AG08396 (cell line): ENCODE measurements at regions not wholly inside any gene's neighbourhood (a gene's known extent, or its start where the extent isn't known, plus 50 kb on each side); places are given as distances from the start of the nearest gene placed in this dataset.
"Not testable (repeated sequence)": the region's sequence is repeated elsewhere in the genome, so short reads cannot be mapped to it uniquely, and the experiment has no call there.

ENCODE experiments used
- DNase-seq: peaks from one replicate; pipeline ENCODE4 v3.0.0; 2012; ENCODE audit warnings: low spot score, mixed read lengths

DNA sequence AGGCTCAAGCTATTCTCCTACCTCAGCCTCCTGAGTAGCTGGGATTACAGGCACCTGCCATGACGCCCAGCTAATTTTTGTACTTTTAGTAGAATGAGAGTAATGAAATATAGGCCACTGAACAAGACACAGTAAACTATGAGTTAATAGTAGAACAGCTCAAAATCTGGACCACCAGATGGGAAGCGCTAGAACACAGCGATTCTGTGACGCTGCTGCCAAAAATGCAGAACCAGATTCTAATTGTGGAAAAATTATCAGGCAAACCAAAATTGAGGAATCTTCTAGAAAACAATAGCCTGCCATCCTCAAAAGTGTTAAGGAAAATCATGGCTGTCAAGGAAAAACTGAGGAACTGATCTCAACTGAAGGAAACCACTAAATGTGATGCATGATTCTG is 111.4 kb upstream of the TIAM1 start:
- no peak for DNase-seq

GRCh38 chr21:31450980-31451379 is 106.9 kb upstream of the TIAM1 start:
- DNase-seq = no peak

- no peak for DNase-seq
These were observed 106.0 kb upstream of the TIAM1 start for GRCh38 chr21:31449921-31450535.

- DNase-seq = no peak
These were observed 104.4 kb upstream of the TIAM1 start for GRCh38 chr21:31448496-31448895.

GRCh38 chr21:31447505-31447904 is 103.4 kb upstream of the TIAM1 start:
- no peak for DNase-seq

DNA sequence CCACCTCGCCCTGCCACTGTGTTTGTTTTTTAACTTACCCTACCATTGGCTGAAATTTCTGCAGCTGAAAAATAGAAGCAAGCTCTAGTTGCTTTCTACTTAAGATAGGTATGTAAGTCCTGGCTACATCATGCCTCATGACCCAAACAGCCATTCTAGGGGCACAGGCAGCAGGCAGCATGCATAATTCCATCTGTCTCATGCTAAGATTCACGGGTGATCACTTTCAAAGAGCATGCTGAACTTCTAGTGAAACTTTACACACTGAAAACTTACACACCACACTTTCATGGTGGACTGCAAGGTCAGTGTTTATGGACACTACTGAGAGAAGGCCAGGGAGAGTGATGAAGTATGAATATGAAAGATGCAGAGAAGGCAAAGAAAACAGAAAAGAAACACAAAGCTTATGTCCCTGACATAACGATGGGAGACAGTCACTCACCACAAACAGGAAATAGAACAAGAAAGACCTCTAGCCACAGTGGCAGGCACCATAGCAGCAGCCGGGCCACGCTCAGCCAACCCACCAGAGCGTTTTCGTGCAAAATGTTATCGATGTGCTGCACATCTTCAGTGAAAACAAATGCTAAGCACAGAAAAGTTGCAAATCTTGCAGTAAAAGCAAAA is 102.3 kb upstream of the TIAM1 start:
- DNase-seq = no peak

DNA sequence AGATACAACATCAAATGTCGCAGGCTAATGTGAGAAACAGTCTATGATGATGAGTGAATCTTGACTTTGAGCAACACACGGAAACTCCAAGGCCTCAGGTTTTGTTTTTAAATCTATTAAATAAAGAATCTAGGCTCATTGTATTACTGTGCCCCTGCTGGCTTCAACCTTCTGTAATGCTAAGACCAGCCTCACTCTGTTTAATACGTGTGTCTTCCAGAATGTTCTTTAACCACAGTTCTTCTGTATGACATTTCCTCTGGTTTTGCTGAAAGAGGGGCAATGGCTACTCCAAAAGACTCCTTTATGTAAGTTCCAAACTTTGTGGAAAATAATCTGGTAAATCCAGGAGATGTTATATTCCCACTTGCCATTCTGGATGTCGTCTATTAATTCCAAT is 101.1 kb upstream of the TIAM1 start:
- no peak for DNase-seq

GRCh38 chr21:31443736-31444521 is 99.9 kb upstream of the TIAM1 start:
- no peak for DNase-seq

GRCh38 chr21:31442339-31442738 is 98.3 kb upstream of the TIAM1 start:
- DNase-seq = no peak

GRCh38 chr21:31429506-31429905 is 85.4 kb upstream of the TIAM1 start:
- DNase-seq = no peak

- no peak for DNase-seq
These were observed 82.3 kb upstream of the TIAM1 start for GRCh38 chr21:31426235-31426797.

DNA sequence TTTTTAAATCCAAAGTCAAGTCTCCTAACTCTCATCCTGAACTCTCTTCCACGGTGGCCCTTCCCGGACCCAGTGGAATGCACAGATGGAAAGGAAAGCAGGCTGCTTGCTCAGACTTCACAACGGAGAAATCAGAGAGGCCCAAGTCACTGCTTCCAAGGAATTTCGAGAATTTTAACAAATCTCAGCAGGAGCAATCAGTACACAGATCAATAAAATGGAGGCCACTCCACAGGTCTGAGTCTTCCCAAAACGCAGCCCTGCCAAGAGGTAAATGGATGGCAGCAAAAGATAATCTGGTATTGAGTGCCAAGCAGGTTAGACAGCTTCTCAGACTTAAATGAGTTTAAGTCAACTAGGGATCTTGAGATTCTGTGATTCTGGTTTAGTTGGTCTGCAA is 81.1 kb upstream of the TIAM1 start:
- no peak for DNase-seq

GRCh38 chr21:31424058-31424457 is 80.0 kb upstream of the TIAM1 start:
- no peak for DNase-seq

- DNase-seq = no peak
These were observed 76.9 kb upstream of the TIAM1 start for GRCh38 chr21:31420988-31421387.

- DNase-seq = no peak
These were observed 76.3 kb upstream of the TIAM1 start for GRCh38 chr21:31420354-31420753.

DNA sequence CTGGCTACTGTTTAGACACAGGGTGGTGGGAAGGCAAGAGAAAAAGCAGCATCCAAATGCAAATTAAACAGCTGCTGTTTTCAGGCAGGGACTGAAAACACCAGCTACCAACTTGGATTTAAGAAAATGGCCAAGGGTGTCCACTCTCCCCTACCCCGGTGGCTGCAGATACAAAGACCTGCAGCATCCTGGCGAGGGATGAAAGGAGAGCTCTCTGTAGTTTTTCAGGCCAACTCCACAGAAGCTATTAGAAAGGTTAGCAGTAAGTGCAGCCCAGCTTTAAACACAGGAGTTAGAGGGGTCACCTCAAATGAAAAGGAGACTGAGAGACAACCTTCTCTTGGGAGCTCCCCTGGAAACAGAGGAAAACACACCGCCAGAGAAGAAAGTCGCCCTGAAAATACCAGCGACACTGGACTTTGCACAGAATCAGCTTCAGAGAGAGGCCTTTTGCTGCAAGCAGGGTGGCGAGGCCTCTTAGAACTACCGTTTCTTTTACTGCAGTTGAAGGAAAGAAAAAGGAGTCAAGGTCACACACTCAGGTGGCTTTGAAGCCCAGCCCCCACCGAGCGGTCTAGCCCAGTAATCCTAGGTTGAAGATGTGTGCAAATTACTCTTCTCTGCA is 74.4 kb upstream of the TIAM1 start:
- DNase-seq = no peak

DNA sequence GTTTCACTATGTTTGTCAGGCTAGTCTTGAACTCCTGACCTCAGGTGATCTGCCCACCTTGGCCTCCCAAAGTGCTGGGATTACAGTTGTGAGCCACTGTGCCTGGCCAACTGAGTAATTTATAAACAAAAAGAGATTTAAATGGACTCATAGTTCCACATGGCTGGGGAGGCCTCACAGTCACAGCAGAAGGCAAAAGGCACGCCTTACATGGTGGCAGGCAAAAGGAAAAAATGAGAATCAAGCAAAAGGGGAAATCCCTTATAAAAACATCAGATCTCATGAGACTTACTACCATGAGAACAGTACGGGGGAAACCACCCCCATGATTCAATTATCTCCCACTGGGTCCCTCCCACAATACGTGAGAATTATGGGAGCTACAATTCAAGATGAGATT is 73.2 kb upstream of the TIAM1 start:
- DNase-seq = not testable (repeated sequence)

GRCh38 chr21:31416465-31416864 is 72.4 kb upstream of the TIAM1 start:
- no peak for DNase-seq

DNA sequence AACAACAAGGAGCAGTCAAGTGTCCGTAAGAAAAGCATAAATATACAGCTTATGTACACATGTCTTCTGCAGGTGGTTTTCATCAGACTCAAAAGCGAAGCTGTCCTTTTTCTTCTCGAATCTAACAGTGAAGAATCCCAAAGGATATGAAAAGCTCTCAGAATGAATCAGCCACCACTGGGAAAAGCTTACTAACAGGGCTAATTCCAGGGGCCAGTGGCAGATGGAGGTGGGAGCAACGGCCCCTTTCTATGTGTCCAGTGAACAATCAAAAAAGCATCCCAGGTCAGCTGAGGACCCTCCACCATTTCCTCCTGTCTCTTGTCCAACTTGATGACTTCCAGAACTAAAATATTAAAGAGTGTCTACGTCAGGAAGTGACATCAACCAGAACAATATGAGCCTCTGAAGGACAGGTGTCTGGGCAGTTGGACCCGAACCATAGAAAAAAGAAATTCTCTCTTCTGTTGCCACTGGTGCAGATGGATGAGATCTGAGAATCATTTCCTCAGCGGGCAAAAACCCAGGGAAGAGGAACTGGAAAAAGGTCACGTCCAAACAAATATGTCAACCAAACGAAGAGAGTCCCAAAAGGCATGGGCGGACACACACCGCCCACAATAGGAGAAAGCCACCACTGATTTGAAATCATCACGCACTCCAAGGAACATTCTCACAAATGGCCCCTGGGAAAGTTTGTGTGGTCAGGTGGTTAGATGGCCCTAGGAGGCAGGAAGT is 70.4 kb upstream of the TIAM1 start:
- DNase-seq = no peak

DNA sequence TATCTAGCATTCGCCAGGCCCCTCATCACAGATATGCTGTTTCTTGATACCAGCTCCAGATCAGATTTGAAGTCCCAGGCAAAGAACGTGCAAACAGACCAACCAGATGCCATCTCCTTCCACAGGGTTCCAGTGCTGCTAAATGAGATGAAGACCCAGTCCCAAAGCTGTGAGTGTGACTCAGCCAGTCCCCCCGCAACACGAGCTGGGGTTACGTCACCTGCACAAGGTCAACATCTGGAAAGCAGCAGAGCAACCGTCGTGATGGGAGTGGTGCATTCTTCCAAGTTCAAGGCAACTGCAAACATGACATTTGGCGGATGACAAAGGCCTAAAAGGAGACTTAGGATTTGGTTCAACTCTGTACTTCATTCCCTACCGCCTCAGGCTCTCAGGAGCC is 69.6 kb upstream of the TIAM1 start:
- no peak for DNase-seq

DNA sequence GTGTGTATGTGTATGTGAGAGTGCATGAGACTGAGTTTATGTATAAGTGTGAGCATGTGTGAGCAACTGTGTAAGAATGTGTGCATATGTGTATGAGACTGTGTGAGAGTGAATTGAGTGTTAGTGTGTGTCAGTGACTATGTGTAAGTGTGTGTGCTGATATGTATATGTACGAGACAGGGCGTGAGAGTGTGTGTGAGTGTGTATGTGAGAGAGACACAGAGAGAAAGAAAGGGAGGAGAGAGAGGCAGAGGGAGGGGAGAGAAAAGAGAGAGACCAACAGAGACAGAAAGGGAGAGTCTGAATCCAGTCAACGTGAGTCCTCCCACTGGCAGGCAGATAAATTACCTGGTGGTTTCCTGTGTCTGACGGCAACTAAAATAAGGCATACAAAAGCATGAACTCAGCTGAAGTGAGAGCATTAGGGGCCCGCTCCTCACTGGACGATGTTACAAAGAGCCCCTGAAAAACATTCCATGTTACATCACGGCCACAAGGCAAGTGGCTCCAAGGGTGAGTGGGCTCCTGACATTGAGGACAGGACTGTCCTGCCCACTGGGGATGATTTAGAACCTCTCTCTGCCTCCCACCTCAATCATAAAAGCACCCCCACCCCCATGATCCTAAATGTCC is 66.6 kb upstream of the TIAM1 start:
- no peak for DNase-seq
